Testis (tissue), 2 donors: ENCODE measurements at regions not wholly inside any gene's neighbourhood (a gene's known extent, or its start where the extent isn't known, plus 50 kb on each side); places are given as distances from the start of the nearest gene placed in this dataset.

Experiments used
- DNase-seq: peaks from one replicate; pipeline ENCODE4 v3.0.0-alpha.2; 2019
- H3K27ac ChIP-seq, 2 donors: fragments of 200-600 bp; sonication (generic); one replicate each; pipeline ENCODE4 v1.5.1; 2019
- H3K27me3 ChIP-seq: fragments of 200-600 bp; sonication (generic); one replicate; pipeline ENCODE4 v1.5.1; 2019
- H3K36me3 ChIP-seq: fragments of 200-600 bp; sonication (generic); one replicate; pipeline ENCODE4 v1.5.1; 2017; ENCODE audit warnings: low read depth; ENCODE audit errors: missing control alignments
- H3K4me1 ChIP-seq: fragments of 200-600 bp; sonication (generic); one replicate; pipeline ENCODE4 v1.5.1; 2019
- H3K4me3 ChIP-seq, 2 donors: fragments of 200-600 bp; sonication (generic); one replicate each; pipeline ENCODE4 v1.5.1; 2017 to 2019
- H3K9me3 ChIP-seq: fragments of 200-600 bp; sonication (generic); one replicate; pipeline ENCODE4 v1.5.1; 2017
- CTCF ChIP-seq, 3 experiments: fragments of 450-650 bp in 2 of 3; fragments of 200-600 bp in 1 of 3; sonication (generic) in 1 of 3; IDR thresholded peaks; one replicate each; pipeline ENCODE4 v1.5.1; 2016 to 2019; ENCODE audit warnings: antibody characterized with exemption in 3 of 3, mild to moderate bottlenecking in 2 of 3, moderate library complexity in 1 of 3
- POLR2A ChIP-seq: fragments of 450-650 bp; IDR thresholded peaks from one replicate; pipeline ENCODE4 v1.6.1; 2017; ENCODE audit warnings: antibody characterized with exemption, mild to moderate bottlenecking, moderate library complexity
- WGBS, 2 donors: methylation state at CpG; one replicate each; pipeline ENCODE4 v1.1.5; 2018; 5-methylcytosine and 5-hydroxymethylcytosine counted together
- intact Hi-C: fragments of 100-400 bp; cut with DNase I; formaldehyde crosslinking; loops from one replicate; pipeline ENCODE4 v1.15.1; 2023; ENCODE audit warnings: low total_unique reads

- DNase-seq = no peak
- no peak for TF ChIP-seq POLR2A
- no peak for TF ChIP-seq CTCF (IDR thresholded peaks at IDR 0.05)
- Histone ChIP-seq H3K9me3 (no peaks in the 10 kb centered on the region), H3K27ac (no peak overlapping the region), H3K27me3 (no peaks in the 10 kb centered on the region), H3K4me1 (no peaks in the 10 kb centered on the region), H3K4me3 (no peak overlapping the region), H3K36me3 (no peaks in the 10 kb centered on the region)
- intact Hi-C loops = no loop called here
- 43 to 50% methylated on average over 2 of the region's 2 CpGs for WGBS, 2 donors
These were observed 454.9 kb downstream of the ADRA2A start for GRCh38 chr10:111531690-111532089.

DNA sequence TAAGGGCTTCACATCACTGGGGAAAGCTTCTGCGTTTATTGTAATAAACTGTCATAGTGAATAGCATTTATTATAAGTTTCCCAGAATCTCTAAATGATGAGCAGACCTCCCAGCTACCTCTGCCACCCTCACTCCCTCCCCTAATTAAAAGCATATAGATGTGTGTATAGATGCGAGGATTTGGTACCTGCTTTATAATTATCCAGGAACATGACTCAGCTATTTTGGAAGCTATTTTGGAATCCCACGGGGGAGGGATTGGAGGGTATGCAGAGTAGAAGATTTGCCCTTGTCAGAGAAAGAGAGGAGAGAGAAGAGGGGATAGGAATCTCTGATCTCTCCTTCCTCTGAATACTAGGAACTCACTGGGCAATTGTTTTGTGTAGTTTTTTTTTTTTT is 455.3 kb downstream of the ADRA2A start:
- Histone ChIP-seq H3K4me3 (no peak overlapping the region), H3K36me3 (no peaks in the 10 kb centered on the region), H3K4me1 (no peaks in the 10 kb centered on the region), H3K27ac (no peak overlapping the region), H3K9me3 (no peaks in the 10 kb centered on the region), H3K27me3 (no peaks in the 10 kb centered on the region)
- no peak for DNase-seq
- no peak for TF ChIP-seq CTCF (IDR thresholded peaks at IDR 0.05)
- TF ChIP-seq POLR2A = no peak
- 64 to 76% methylated on average over 3 of the region's 3 CpGs for WGBS, 2 donors
- intact Hi-C loops = no loop called here

- no peak for DNase-seq
- no peaks in the 10 kb centered on the region for H3K9me3 ChIP-seq
- WGBS, 2 donors = 77 to 79% methylated on average over 2 of the region's 2 CpGs
- H3K27me3 ChIP-seq = no peaks in the 10 kb centered on the region
- no peak overlapping the region for H3K4me3 ChIP-seq
- no peaks in the 10 kb centered on the region for H3K36me3 ChIP-seq
- intact Hi-C loops = no loop called here
- TF ChIP-seq CTCF (IDR thresholded peaks at IDR 0.05) = no peak
- no peak for TF ChIP-seq POLR2A
- H3K27ac ChIP-seq = no peak overlapping the region
- H3K4me1 ChIP-seq = no peaks in the 10 kb centered on the region
These were observed 462.4 kb downstream of the ADRA2A start for GRCh38 chr10:111539246-111539645.

- intact Hi-C loops = no loop called here
- H3K4me1 ChIP-seq = no peaks in the 10 kb centered on the region
- H3K27me3 ChIP-seq = no peaks in the 10 kb centered on the region
- TF ChIP-seq POLR2A (no peak), CTCF (IDR thresholded peaks at IDR 0.05) (no peak)
- DNase-seq = no peak
- H3K9me3 ChIP-seq = no peaks in the 10 kb centered on the region
- 83 to 87% methylated on average over 2 of the region's 2 CpGs for WGBS, 2 donors
- H3K27ac ChIP-seq = no peak overlapping the region
- H3K36me3 ChIP-seq = no peaks in the 10 kb centered on the region
- H3K4me3 ChIP-seq = no peak overlapping the region
These were observed 467.0 kb downstream of the ADRA2A start for GRCh38 chr10:111543854-111544253.

GRCh38 chr10:111545861-111546605 is 469.2 kb downstream of the ADRA2A start:
- 67 to 74% methylated on average over 4 of the region's 4 CpGs for WGBS, 2 donors
- H3K27ac ChIP-seq = no peak overlapping the region
- no peak for DNase-seq
- TF ChIP-seq CTCF (IDR thresholded peaks at IDR 0.05) (no peak), POLR2A (no peak)
- H3K4me3 ChIP-seq = no peak overlapping the region
- H3K9me3 ChIP-seq = no peaks in the 10 kb centered on the region
- intact Hi-C loops = no loop called here
- no peaks in the 10 kb centered on the region for H3K27me3 ChIP-seq
- no peaks in the 10 kb centered on the region for H3K4me1 ChIP-seq
- H3K36me3 ChIP-seq = no peaks in the 10 kb centered on the region
